ENCODE measurements at regions not wholly inside any gene's neighbourhood (a gene's known extent, or its start where the extent isn't known, plus 50 kb on each side); places are given as distances from the start of the nearest gene placed in this dataset.

GRCh38 chr17:72511242-72511641 is 390.4 kb downstream of the SOX9 start:
- Histone ChIP-seq H3K4me3 (no peak overlapping the region), H3K27ac (ENCODE audit: low read depth) (no peak overlapping the region), H3K9me2 (ENCODE audit: insufficient read depth) (no peaks in the 10 kb centered on the region), H2AFZ (no peak overlapping the region), H4K20me1 (replicated peaks; ENCODE audit: insufficient read depth) (no peaks in the 10 kb centered on the region), H3K4me2 (no peak overlapping the region), H3K4me1 (ENCODE audit: insufficient read depth) (peaks cover 24% of the 10 kb centered on the region), H3K27me3 (ENCODE audit: insufficient read depth) (no peaks in the 10 kb centered on the region), H3F3A (replicated peaks; ENCODE audit: low read depth) (no peaks in the 10 kb centered on the region), H3K79me2 (replicated peaks; ENCODE audit: insufficient read depth) (no peaks in the 10 kb centered on the region), H3K36me3 (ENCODE audit: insufficient read depth) (no peaks in the 10 kb centered on the region)
- H3K4me1 Mint-ChIP-seq, result peaks cover 55% of the 10 kb centered on the region
- TF ChIP-seq ZNF331 (CRISPR knock-in tag; IDR thresholded peaks at IDR 0.05; ENCODE audit: low read depth) (no peak), JUNB (IDR thresholded peaks at IDR 0.05; ENCODE audit: unreplicated experiment) (no peak), ETS1 (IDR thresholded peaks at IDR 0.05) (no peak), EZH2 (IDR thresholded peaks at IDR 0.05; ENCODE audit: low read depth, unreplicated experiment) (no peak), NANOG (IDR thresholded peaks at IDR 0.05; ENCODE audit: borderline replicate concordance) (no peak), CTCF (conservative IDR thresholded peaks at IDR 0.05; ENCODE audit: low read depth in 2 of 2) (no peak), STAT1 (IDR thresholded peaks at IDR 0.05; ENCODE audit: unreplicated experiment) (no peak), ZNF114 (CRISPR knock-in tag; IDR thresholded peaks at IDR 0.05) (no peak), POLR2AphosphoS5 (IDR thresholded peaks at IDR 0.05; ENCODE audit: low read depth) (no peak), EZH2phosphoT487 (IDR thresholded peaks at IDR 0.05; ENCODE audit: unreplicated experiment) (no peak), CREB1 (CRISPR knock-in tag; IDR thresholded peaks at IDR 0.05; ENCODE audit: low read depth) (no peak)
- TF ChIP-seq, protein P1, sequence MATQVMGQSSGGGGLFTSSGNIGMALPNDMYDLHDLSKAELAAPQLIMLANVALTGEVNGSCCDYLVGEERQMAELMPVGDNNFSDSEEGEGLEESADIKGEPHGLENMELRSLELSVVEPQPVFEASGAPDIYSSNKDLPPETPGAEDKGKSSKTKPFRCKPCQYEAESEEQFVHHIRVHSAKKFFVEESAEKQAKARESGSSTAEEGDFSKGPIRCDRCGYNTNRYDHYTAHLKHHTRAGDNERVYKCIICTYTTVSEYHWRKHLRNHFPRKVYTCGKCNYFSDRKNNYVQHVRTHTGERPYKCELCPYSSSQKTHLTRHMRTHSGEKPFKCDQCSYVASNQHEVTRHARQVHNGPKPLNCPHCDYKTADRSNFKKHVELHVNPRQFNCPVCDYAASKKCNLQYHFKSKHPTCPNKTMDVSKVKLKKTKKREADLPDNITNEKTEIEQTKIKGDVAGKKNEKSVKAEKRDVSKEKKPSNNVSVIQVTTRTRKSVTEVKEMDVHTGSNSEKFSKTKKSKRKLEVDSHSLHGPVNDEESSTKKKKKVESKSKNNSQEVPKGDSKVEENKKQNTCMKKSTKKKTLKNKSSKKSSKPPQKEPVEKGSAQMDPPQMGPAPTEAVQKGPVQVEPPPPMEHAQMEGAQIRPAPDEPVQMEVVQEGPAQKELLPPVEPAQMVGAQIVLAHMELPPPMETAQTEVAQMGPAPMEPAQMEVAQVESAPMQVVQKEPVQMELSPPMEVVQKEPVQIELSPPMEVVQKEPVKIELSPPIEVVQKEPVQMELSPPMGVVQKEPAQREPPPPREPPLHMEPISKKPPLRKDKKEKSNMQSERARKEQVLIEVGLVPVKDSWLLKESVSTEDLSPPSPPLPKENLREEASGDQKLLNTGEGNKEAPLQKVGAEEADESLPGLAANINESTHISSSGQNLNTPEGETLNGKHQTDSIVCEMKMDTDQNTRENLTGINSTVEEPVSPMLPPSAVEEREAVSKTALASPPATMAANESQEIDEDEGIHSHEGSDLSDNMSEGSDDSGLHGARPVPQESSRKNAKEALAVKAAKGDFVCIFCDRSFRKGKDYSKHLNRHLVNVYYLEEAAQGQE (IDR thresholded peaks at IDR 0.05; ENCODE audit: unreplicated experiment), result no peak
- TF ChIP-seq, protein P2, sequence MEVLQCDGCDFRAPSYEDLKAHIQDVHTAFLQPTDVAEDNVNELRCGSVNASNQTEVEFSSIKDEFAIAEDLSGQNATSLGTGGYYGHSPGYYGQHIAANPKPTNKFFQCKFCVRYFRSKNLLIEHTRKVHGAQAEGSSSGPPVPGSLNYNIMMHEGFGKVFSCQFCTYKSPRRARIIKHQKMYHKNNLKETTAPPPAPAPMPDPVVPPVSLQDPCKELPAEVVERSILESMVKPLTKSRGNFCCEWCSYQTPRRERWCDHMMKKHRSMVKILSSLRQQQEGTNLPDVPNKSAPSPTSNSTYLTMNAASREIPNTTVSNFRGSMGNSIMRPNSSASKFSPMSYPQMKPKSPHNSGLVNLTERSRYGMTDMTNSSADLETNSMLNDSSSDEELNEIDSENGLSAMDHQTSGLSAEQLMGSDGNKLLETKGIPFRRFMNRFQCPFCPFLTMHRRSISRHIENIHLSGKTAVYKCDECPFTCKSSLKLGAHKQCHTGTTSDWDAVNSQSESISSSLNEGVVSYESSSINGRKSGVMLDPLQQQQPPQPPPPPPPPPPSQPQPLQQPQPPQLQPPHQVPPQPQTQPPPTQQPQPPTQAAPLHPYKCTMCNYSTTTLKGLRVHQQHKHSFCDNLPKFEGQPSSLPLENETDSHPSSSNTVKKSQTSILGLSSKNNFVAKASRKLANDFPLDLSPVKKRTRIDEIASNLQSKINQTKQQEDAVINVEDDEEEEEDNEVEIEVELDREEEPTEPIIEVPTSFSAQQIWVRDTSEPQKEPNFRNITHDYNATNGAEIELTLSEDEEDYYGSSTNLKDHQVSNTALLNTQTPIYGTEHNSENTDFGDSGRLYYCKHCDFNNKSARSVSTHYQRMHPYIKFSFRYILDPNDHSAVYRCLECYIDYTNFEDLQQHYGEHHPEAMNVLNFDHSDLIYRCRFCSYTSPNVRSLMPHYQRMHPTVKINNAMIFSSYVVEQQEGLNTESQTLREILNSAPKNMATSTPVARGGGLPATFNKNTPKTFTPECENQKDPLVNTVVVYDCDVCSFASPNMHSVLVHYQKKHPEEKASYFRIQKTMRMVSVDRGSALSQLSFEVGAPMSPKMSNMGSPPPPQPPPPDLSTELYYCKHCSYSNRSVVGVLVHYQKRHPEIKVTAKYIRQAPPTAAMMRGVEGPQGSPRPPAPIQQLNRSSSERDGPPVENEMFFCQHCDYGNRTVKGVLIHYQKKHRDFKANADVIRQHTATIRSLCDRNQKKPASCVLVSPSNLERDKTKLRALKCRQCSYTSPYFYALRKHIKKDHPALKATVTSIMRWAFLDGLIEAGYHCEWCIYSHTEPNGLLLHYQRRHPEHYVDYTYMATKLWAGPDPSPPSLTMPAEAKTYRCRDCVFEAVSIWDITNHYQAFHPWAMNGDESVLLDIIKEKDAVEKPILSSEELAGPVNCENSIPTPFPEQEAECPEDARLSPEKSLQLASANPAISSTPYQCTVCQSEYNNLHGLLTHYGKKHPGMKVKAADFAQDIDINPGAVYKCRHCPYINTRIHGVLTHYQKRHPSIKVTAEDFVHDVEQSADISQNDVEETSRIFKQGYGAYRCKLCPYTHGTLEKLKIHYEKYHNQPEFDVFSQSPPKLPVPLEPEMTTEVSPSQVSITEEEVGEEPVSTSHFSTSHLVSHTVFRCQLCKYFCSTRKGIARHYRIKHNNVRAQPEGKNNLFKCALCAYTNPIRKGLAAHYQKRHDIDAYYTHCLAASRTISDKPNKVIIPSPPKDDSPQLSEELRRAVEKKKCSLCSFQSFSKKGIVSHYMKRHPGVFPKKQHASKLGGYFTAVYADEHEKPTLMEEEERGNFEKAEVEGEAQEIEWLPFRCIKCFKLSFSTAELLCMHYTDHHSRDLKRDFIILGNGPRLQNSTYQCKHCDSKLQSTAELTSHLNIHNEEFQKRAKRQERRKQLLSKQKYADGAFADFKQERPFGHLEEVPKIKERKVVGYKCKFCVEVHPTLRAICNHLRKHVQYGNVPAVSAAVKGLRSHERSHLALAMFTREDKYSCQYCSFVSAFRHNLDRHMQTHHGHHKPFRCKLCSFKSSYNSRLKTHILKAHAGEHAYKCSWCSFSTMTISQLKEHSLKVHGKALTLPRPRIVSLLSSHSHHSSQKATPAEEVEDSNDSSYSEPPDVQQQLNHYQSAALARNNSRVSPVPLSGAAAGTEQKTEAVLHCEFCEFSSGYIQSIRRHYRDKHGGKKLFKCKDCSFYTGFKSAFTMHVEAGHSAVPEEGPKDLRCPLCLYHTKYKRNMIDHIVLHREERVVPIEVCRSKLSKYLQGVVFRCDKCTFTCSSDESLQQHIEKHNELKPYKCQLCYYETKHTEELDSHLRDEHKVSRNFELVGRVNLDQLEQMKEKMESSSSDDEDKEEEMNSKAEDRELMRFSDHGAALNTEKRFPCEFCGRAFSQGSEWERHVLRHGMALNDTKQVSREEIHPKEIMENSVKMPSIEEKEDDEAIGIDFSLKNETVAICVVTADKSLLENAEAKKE (CRISPR knock-in tag; IDR thresholded peaks at IDR 0.05), result no peak
- no peak overlapping the region for H3K27ac Mint-ChIP-seq
- H3K36me3 Mint-ChIP-seq (ENCODE audit: low read depth), result no peaks in the 10 kb centered on the region
- ATAC-seq (no peak), DNase-seq (ENCODE audit: low spot score) (no peak)
- no peaks in the 10 kb centered on the region for H3K9me3 Mint-ChIP-seq
- H3K27me3 Mint-ChIP-seq (ENCODE audit: insufficient read depth, low read depth, poor library complexity), result peaks cover 6% of the 10 kb centered on the region
- no peak overlapping the region for H3K4me3 Mint-ChIP-seq

Data from GM23338 (cell line).